Fibroblast of skin of back (primary cell): ENCODE measurements at regions not wholly inside any gene's neighbourhood (a gene's known extent, or its start where the extent isn't known, plus 50 kb on each side); places are given as distances from the start of the nearest gene placed in this dataset.
A peak's percentile ranks its signal among the peaks of the same experiment; 100 is the strongest.

ENCODE experiments used
- DNase-seq: peaks from one replicate; pipeline ENCODE4 v3.0.0-alpha.2; 2013

DNA sequence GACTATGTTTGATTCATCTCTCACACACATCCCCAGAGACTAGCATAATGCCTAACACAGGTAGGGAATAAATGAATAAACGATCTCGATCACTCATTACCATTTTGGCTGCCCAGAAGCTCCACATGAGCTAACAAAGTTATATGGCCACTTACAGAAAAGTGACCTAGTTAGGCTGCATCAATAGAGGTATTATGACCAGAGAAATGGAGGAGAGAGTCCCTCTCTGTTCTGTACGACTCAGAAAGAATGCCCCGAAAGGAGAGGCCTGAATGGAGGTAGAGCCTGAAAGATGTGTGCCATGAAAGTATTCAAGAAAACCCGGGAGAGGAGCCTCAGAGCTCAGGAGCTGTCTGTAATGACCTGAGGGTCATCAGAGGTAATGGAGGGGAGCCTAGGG lies 208.2 kb upstream of the GRIK3 start:
- no peak for DNase-seq

DNA sequence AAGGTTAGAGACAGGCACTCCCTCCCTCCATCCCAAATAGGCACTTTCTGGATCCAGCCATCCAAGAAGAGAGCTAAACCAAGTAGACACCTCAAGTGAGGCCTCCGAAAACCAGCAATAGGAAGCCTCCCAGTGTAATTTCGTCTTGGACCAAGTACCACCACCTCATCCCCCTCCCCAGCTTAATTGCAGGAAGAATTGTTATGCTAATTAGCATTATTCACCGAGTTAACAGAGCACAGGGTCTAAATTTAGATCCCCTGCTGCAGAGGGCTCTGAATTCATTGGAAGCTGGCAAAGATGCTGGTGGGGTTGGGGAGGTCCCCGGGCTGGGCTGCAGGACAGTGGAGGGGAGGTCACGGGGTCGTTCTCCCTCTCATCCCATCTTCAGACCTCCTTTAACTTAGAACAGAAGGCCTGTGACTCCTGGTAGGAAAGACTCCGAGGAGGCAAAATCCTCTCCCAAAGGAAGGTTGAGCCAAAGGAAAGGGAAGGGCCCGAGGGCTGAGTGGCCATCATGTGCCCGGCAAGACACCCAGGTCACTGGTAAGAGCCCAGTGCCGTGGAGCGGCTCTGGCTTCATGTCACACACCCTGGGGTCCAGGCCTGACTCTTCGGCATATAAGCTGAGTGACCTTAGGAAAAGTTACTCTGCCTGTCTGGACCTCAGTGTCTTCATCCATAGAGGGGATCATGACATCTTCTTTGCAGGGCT lies 209.2 kb upstream of the GRIK3 start:
- no peak for DNase-seq

DNA sequence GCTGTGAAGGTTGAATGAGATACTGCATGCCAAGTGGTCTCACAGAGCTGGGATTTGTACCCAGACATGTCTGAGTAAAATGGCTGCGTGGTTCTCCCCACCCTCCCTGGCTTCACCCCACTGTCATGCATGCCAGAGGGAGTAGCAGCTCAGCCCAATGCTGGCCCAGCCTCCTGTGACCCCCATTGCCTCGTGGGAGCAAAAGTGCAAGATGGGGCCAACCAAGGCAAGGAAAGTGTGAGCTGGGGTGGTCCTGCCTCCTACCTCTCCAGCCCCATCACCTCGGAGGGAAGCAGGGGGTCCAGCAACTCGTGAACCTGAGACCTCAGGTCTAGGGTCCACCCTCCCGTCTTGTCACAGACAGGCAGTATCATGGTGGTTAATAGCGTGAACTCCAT lies 209.8 kb upstream of the GRIK3 start:
- no peak for DNase-seq

DNA sequence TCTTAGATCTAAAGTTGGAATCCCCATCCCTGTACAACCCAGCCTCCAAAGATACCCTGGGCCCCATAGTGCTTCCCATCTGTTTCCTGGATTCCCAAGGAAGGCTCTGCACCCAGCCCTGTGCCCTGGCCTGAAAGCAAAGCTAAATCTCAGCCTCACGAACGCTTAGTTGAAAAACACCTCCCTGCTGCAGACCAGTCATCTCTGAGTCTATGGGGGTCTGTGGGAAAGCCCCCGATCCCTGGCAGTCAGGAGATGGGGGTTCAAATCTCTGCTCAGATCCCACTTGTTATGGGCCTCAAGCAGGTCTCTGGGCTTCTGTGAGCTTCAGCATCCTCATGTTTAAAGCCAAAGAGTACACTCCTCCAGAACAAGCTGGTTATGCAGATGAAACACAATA lies 210.5 kb upstream of the GRIK3 start:
- no peak for DNase-seq

DNA sequence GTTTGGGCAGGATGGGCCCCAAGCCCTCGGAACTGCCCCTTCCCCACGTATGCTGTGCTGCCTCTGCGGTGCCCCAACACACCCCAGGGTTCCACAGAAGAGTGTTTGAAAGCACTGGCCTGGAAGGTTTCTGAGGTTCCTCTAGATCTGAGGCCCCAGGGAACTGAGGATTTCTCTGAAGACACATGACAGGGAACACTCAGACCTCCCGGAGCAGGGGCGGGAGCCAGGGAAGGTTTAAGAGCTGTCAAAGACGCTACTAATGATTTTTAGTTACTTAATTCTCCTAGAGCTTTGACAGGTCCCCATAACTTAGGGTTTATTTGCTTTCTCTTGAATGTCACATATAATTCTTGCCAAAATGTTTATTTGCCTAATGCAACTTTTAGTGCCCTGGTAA lies 212.3 kb upstream of the GRIK3 start:
- no peak for DNase-seq

DNA sequence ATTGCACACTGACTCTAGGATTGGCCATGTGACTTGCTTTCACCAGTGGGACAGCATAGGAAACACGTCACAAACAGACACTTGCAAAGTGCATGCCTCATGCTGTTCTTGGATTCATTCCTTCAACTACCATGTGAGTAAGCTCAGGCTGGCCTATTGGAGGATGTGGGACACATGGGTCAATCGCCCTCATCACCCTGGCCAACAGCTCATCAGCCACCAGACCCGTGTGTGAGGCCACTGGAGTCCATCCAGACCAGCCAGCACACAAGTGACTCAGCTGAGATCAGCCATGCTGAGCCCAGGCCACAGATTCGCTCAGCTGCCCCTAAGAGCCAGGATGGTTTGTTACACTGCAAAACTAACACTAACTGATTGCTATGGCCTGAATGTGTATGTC lies 216.1 kb upstream of the GRIK3 start:
- peak; percentile 0 for DNase-seq

DNA sequence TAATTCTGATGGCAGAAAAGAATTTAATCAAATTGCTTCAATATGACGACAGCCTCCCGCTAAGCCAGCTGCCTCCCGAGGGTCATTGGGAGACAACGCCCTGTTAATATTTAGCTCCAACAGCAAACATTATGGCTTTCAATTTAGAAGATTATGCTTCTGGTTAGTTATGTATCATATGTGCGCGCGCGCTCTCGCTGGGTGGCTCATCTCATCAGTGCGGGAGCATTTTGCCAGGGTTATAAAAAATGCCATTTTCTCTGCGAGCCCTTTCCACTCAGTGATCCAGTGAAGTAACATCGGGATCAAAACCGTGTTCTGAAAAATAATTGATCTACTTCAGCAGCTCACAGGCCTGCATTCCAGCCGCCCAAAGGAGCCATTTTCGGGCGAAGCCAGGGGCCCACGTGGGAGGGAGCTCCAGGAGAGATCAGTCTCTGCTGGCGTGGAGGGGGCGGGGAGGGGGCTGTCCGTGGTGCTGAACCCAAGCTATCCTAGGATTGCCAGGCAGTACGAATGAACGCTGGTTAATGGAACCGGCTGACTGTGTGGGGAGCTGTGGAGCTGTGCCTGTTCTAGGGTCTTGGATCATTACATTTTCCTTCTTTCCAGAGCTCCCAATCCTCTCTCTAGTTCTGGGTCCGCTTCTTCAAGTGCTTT lies 219.1 kb upstream of the ZC3H12A start:
- peak; percentile 10 for DNase-seq

DNA sequence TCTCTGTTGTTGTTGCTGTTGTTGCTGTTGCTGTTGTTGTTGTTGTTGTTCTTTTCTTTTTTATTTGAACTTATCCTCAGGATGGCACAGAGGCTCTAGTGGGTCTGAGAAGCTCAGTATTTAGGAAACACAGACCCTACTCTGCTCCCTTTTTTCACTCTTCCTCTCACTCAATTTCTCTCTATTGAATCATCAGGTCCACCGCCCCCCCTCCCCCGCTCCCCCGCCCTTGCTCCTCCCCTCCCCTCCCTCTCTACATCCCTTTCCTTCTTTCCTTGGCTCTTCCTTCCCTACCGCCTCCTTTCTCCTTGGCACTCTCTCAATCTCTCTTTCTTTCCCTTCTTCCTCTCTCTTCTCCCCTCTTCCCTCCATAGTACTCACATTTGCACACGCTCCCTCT lies 218.5 kb upstream of the ZC3H12A start:
- no peak for DNase-seq

DNA sequence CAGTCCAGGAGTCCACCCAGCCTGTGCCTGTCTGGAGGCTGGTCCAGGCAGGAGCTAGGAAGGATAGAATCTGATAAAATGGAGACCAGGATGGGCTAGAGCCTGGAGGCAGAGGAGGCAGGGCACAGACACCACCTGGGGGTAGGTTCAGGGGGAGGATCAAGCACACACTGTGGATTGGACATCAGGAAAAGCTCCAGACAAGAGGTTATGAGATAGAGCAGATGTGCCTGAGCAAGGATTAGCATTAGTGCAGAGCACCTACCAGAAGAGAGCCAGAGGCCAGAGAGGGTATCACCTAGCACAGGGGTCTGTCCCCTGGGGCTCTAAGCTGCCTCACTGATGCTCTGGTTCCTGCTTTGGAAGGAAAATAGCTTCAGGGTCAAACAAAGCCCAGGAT lies 216.7 kb upstream of the ZC3H12A start:
- no peak for DNase-seq

DNA sequence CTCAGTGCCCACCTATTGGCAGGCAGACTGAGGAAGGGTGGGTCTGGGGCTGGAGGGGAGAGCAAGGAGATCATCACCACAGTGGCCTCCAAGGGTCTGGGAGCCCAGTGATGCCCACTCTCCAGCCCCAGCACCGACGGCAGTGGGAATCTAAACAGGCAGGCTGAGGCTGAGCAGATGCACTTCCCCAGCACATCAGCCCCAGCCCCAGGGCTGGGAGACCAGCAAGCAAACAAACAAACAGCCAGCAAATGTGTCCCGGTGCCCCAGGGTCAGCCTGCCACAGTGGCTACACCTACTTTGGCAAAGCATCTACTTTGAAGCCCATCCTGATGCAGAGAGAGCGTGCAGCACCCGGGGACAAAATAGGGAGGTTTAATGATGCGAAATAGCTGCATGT lies 216.3 kb upstream of the ZC3H12A start:
- DNase-seq: no peak

DNA sequence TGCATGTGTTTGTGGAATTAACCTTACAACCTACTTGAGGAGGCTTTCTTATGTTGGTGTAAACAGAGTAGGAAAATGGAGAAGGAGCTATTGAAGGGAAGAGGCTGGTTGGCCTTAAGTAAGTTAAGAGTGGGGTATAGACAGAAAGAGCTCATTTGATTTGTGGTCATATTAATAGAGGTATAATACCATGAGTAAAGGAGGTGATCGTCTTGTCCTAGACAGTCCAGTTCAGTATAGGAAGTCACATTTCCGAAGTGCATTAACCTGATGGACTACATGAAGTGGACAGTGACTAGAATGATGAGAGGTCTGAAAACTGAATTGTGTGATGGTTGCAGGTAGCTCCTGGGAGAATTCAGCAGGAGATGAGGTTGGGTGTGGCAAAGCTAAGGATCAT lies 215.4 kb upstream of the ZC3H12A start:
- no peak for DNase-seq

DNA sequence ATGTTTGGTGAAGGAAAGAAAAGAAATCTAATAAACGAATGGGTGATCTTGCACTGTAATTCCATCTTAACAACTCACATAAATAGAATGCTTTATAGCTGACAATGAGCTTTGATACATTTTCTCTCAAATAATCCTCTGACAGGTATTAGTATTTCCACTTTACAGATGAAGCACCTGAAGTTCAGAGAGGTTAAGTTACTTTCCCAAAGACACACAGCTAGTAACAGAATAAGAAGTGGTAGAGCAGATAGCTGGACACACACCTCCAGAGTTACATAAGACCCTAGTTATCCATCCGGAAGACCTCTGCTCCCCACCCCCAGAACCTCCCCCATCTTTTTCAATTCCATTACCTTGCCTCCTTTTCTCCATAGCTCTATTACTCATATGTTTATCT lies 213.3 kb upstream of the ZC3H12A start:
- no peak for DNase-seq

DNA sequence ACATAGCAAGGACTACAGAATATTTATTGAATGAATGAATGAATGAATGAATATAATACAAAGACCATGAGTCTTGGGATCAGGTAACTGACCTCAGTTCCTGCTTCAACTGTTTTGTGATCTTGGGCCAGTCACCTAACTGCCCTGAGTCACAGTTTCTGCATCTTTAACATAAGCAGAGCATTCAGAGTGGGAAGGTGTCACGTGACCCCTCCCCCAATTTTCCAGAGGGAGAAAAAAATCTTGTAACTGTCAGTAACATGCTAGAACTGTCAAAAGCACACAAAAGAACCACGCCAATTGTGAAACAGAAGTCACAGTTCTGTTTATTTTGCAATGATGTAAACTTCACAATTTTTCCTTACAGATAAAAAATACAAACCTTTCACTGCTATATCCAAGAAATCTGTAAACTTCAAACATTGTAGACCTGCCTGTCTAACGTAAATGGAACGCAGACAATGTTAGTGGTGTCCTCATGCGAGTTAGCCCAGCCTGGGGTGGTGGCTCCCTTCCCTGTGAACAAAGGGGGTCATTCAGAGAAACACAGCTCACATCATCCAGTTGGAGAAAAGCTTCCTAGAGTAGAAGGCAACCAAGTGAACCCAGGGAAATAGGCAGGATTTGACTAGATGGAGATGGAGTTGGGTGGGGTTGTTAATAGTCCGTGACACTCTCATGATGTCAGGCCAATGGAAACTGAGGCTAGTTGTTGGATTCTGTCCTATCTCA lies 211.8 kb upstream of the ZC3H12A start:
- no peak for DNase-seq

DNA sequence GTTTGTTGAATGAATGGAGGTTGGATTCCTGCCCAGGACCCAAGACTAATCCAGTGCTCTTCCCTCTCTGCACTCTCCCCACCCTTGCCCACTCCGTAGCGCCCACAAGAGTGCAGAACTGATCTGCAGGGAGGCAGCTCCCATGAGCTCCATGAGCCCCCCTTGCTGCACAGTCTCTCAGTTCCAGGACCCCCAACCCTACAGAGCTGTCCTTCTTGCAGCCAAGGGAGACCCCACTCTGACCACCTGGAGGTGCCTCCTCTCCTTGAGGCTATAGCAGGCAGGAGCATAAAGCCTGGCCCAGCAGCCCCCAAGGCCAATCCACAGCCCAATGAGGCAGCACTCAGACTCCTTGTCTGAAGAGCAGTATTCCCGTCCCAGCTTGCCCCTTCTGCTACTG lies 209.2 kb upstream of the ZC3H12A start:
- DNase-seq: no peak

DNA sequence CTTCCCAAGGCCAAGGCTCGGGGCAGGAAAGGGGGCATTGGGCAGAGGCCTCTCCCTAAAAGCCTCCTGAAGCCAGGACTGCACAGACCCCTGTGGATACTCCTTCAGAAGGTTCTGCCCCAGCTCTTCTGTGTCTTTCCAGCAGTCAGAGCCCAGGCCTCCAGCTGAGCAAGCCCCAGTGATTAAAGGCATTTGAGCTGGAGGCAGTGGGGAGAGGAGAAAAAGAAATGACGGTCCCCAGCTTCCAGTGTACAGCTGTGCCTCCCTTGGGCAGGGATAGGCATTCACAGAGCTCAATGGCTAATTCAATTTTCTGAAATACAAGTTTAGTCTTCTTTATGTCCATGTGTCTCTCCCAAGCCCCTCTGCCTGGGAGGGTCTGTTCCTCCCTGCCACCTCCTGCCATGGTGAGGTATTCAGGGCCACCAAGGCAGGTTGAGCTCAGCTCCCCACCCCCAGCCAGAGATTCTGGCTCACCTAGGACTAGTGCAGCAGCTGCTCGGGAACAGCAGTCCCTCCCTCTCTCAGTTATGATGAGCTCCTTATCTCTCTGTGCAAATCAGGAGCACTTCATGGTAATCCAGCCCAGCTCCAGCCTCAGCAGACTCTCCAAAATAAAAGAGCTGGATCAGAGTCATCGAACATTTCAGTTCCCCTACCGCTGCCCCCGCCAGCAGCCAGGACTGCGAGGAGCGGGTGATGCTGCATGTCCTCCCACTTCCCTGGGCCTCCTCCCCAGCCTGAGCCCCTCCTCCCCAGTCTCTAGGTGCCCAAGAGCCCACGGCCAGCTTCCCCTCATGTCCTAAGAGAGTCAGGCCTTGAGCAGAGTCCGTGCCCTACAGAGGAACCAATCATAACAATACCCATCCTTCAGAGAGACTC lies 208.4 kb upstream of the ZC3H12A start:
- no peak for DNase-seq

DNA sequence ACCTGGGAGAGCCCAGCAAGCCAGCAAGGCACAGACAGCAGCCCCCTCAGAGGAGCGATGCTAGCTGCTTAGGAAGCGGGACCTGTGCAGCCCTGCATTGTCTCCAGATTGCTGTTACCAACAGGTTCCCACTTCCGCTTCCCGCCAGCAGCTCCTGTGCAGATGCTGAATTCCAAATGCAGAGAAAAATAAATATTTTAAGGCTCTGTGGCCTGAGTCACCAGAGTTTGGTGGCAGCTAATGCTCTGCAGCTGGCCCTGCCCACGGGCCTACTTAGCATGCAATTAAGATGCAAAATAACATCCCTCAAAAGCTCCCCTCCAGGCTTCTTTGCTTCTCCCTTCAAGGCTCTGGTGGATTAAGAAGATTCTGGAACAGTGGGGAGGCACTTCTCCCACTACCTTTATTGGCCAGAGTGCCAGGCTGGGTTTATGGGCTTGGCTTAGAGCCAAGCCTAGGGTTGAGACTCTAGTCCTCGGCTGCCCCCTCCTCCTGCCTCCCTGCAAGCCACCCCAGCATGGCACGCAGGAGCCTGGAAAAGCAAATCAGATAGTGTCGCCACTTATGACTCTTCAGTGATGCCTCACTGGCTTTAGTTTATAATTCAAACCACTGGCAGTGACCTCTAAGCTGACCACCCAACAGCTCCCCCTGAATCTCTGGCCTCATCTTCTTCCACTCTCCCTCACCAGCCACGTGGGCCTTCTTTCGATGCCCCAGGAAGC lies 207.1 kb upstream of the ZC3H12A start:
- DNase-seq: peak; percentile 10

DNA sequence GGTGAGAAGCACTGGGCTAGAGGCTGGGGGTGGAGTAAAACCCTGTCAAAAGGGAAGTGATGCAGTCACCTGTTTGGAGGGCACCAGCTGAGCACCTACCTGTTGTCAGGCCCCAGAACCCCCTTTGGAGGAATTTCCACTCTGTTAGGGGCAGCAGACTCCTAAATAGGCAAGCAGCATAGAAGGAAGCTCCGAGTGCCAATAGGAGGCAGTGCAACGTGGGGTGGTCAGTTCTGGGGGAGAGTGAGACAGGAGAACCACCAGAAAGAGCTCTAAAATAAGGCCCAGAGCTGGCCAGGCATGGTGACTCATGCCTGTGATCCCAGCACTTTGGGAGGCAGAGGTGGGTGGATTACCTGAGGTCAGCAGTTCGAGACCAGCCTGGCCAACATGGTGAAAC lies 203.7 kb upstream of the ZC3H12A start:
- no peak for DNase-seq

DNA sequence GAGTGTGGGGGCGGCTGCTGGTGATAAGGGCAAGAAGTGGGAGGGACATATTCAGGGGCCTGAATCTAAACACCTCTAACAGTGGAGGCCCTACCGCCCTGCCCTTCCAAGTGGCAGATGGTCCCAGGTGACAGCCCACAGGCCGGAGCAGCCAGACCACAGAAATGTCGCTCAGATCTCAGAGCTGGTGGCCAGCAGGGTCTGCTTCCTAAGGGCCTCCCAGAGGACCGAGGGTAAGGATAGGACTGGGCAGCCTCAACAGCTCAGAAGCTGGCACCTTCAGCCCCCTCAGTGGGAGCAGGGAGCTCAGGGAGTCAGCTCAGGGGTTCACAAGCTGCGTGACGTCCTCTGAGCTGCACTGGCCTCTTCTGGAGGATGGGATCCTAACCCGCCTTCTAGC lies 201.8 kb upstream of the ZC3H12A start:
- no peak for DNase-seq

DNA sequence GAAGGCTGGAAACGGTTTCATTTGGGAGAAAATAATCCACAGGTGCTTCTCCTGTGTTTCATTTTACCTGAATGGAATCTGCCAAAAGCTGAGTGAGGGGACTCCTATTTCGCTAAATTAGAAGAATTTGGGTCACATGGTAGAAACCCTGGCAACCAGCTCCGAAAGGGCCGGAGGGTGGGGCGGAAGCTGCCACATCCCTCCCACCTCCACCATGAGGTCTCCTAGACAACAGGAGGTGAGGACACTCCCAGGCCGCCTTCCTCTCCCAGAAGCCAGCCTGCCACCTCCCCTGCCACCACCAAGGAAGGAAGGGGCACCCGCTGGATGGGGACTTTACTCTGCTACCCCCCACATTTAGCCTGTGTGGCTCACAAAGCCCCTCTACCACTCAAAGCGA lies 199.9 kb upstream of the ZC3H12A start:
- DNase-seq: no peak

DNA sequence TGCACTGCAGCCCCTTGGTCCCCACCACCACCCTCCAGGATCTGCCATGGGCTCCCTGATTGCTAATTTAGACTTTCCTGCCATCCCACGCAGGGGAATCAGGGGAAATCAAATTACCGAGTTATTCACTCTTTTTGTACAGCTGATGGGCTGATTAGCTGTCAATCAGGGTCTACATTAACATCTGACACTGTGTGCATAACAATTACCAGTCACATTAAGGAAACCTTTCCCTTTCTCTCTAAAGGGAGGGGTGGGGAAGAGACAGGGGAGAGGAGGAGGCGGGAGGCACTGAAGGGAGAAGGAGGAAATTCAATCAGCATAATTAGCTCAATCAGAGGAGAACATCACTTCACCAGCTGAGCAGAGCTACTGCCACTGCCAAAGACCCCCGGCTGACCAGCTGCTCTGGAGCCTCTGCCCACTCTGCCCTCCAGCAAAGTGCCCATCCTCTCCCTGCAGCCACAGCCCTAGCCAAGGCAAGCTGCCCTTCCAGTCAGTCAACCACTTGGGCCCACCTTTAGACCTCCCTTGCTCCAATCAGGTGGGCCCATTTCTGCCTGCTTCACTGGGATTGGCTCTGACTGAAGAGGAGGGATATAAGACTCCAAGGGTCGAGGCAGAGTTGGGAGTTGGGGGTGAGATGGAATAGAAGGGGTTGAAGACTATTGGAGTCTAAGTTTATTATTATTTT lies 199.3 kb upstream of the ZC3H12A start:
- no peak for DNase-seq

DNA sequence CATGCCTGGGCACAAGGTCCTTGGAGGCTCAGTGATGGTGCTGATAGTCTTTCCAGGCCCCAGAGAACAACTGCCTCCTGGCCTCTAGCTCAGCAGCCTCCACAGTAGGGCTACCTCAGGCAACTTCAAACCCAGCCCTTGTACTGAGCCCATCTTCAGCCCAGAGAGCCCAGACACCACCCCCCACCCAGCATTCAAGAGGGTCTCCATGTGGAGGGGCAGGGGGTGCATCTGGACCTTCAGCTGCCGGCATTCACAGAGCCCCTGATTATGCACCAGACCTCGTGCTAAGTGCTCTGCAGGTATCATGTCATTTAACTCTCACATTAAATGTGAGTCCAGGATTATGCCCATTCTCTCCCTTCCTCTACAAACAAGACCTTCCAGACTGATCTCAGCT lies 197.0 kb upstream of the ZC3H12A start:
- DNase-seq: no peak

DNA sequence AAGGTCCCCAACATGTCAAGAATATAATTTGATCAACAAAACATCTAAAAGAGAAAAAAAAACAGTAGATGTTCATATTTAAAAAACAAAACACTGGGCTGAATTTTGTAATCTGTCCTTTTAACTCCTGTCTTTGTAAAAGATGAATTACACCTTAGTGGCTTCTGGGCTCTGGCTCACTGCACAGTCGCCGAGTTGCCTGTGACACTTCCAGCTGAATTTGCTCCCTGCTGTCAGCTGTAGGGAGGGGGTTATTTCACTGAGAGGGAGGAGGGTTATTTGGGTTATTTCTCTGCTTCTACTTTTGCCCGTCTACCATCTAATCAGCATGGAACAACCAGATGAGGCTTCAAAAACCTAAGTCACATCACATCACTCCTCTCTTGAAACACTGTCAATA lies 193.0 kb upstream of the ZC3H12A start:
- no peak for DNase-seq
